Cardiac septum (tissue), 1 donor: ENCODE measurements at regions not wholly inside any gene's neighbourhood (a gene's known extent, or its start where the extent isn't known, plus 50 kb on each side); places are given as distances from the start of the nearest gene placed in this dataset.

Experiments
- DNase-seq: peaks from one replicate; pipeline ENCODE4 v3.0.0-alpha.2; 2020; ENCODE audit warnings: low spot score
- intact Hi-C: fragments of 100-400 bp; cut with DNase I; formaldehyde crosslinking; loops from one replicate; pipeline ENCODE4 v1.14.0; 2022
- donor health status: DM: no; HTN: no; CAD: no.

DNA sequence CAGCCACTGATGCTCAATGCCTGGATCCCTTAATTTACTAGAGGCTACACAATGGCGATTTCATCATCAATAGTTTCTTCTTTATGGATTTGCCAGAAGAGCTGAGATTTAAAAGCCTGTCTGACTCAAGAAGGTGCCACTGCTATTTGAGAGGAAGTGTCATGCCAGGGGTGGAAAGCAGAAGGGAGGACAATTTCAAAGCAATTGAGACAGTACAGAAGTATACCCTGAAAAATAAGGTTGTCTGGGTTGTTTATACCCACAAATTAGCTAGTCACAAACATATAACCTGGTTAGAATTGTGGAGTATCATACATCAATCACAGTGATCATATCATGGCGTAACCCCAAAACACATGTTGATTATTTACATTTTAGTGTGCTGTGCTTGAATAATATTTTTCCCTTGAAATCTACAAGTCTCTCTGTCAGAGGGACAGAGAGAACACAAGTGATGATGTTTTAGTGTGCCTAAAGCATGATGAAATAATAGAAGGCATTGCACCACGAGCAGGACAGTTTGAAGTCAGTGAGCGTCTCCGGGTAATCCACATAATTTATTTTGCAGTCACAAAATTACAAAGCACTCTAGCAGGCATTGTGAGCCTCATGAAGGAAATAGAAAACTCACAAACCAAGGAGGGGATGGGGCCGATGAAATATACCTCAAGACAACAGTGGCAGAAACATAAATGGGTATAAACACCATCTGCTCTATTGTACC lies 312.2 kb upstream of the SPRED2 start:
- intact Hi-C loops = no loop called here

GRCh38 chr2:65742977-65743376 lies 310.6 kb upstream of the SPRED2 start:
- DNase-seq = no peak
- intact Hi-C loops = no loop called here

More for the DNA sequence above, 312.2 kb upstream of the SPRED2 start:
- no peak for DNase-seq

GRCh38 chr2:65739927-65740326 lies 307.5 kb upstream of the SPRED2 start:
- DNase-seq = no peak
- intact Hi-C loops = no loop called here

DNA sequence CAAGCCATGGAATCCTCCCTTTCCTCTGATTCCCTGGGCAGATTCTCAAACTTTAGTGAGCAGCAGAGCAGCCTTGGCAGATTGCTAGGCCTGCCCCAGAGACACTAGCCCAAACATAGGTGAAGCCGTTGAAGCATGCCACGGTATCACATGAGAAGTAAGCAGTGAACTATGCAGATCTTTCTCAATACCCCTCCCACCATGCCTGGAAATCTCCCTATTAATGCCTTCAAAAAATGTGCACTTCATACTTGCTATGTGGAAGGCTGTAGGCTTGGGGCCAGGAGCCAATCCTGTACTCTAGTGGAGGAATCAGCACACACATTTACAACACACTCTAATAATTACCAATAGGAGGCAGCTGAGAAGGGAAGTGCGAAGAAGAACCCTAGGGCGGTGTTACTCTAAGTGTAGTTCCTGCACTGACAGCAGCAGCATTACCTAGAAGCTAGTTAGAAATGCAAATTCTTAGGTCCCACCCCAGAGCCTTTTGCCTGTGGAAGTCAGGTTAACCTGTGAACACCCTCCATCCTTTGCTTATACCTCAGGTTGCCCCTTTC lies 305.1 kb upstream of the SPRED2 start:
- intact Hi-C loops = no loop called here
- no peak for DNase-seq

DNA sequence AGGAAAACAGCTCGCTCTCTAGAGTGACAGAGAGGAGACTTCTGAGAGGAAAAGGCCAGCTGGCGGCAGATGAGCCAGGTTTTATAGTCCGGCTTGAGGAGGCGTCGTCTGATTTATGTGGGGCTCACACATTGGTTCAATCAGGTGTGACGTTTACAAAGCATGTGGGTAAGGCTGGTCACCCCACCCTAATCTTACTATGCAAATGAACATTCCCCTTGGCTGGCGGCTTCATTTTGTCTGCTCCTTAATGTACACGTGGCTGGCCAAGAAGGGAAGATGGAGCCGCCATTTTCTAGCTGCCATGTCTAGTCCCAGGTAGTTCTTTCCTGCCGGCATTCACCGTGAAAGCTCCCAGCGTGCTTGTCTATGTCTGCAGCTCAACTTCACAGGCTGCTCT lies 299.1 kb upstream of the SPRED2 start:
- DNase-seq = no peak
- intact Hi-C loops = no loop called here

DNA sequence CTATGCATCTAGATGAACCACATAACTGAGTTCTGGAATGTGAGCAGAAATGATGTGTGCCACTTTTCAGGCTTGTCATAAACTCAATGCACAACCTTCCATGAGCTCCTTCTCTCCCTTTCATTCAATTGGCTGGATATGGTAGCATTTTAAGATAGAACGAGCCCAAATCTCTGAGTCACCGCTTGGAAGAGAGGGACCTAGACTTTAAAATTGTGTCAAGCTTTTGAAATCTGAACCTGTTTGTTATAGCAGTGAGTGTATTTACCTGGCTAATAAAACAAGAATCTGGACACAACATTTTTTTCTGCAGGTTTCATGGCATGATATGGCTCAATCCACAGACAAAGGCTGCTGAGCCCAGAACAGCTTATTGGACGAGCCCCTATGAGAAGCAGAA lies 297.8 kb upstream of the SPRED2 start:
- no peak for DNase-seq
- intact Hi-C loops = no loop called here

DNA sequence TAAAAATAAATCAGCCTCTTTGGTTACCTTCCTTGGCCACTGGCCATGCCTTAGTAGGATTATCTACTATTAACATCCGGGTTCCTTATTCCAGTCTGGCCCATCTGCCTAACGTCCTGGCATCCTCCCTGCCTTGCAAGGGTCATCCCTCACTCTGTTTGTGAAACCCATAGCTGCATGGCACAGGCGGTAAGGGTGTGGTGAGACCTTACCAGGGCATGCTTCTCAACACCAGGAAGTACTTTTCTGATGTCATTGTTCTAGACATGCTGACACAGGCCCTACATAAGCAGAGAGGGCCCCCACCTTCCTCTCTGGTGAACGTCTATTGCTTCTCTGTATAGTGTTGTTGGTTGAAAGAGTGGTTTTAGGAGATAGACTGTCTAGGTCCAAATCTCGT lies 296.8 kb upstream of the SPRED2 start:
- intact Hi-C loops = no loop called here
- DNase-seq = no peak

- intact Hi-C loops = no loop called here
- no peak for DNase-seq
Observed at GRCh38 chr2:65728477-65729180, 296.2 kb upstream of the SPRED2 start.

GRCh38 chr2:65727816-65728215 lies 295.4 kb upstream of the SPRED2 start:
- intact Hi-C loops = no loop called here
- no peak for DNase-seq

GRCh38 chr2:65727381-65727780 lies 295.0 kb upstream of the SPRED2 start:
- intact Hi-C loops = no loop called here
- DNase-seq = no peak

DNA sequence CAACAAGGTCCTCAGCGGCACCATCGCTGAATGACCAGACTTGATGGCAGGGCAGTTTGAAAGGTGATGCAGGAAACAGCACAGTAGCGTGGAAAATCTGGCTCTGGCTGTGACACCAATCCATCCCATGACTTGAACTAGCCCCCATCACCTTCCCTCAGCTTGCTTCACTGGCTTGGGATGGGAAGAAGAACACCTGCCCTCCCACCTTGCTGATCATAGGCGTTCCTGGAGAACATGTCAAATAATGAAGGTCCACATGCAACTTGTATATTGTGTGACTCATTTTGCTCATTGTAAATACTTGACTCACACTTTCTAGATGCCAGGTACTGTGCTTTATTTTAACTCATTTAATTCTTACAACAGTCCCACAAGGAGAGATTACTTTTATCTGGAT lies 292.4 kb upstream of the SPRED2 start:
- no peak for DNase-seq
- intact Hi-C loops = no loop called here

DNA sequence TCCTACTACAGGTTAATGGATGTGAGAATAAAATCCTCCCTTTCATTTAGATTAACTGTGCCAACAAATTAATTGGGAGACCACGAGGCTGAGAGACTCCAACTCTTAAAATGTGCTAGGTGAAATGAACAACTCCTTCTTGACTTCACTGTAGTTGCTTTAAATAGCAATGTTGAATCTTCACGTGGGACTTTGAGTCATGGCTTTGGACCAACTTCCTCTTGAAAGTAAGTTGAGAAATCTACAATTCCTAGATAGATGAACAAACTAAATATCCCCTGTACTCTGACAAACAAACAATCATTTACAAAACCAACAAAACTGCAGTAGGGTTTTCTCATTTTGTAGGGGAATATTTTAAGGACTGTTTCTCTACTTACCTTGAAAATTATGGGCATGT lies 291.9 kb upstream of the SPRED2 start:
- intact Hi-C loops = no loop called here
- DNase-seq = no peak

GRCh38 chr2:65722028-65722778 lies 289.8 kb upstream of the SPRED2 start:
- intact Hi-C loops = no loop called here
- DNase-seq = no peak

DNA sequence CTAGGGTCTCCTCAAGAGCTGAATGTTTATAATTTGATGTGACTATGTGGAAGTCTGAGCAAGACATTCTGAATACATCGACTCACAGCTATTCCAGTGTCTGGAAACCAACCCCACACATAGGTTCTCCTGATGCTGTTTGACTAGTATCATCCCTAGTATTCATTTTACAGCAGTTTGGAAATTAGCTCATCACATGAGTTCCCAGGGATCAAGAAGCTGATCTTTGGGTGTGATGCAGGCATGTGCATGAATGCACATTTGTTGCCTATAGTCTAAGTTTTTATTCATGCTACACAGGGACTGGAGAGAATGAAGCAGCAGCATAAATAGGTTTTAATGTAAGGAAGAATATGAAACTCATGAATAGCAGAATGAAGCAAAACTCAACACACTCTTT lies 284.3 kb upstream of the SPRED2 start:
- no peak for DNase-seq
- intact Hi-C loops = no loop called here

GRCh38 chr2:65715323-65715722 lies 282.9 kb upstream of the SPRED2 start:
- intact Hi-C loops = no loop called here
- DNase-seq = no peak

- intact Hi-C loops = no loop called here
- no peak for DNase-seq
Observed at GRCh38 chr2:65714866-65715265, 282.5 kb upstream of the SPRED2 start.

GRCh38 chr2:65711863-65712262 lies 279.5 kb upstream of the SPRED2 start:
- DNase-seq = no peak
- intact Hi-C loops = no loop called here

- intact Hi-C loops = no loop called here
Observed at GRCh38 chr2:65710779-65711295, 278.4 kb upstream of the SPRED2 start.

DNA sequence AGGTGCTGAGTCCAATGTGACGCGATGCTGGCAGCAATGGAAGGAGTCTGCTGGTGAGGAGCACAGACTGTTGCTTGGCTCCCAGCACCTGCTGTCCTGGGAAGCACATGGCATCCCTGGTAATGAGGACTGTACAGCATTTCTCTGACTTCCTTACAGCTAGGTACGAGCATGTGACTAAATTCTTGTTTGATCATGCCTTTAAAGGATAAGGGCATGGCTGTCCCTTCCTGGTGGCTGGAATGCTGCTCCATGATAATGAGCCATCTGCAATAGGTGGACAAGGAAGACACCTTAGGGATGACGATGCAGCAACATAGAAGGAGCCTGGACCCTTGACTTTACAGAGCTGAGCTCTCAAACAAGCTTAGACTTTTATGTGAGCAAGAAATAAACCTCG lies 278.0 kb upstream of the SPRED2 start:
- DNase-seq = no peak
- intact Hi-C loops = no loop called here

More at GRCh38 chr2:65710779-65711295, 278.4 kb upstream of the SPRED2 start:
- DNase-seq = no peak

GRCh38 chr2:65708086-65708485 lies 275.7 kb upstream of the SPRED2 start:
- DNase-seq = no peak
- intact Hi-C loops = no loop called here
